ENCODE measurements at regions not wholly inside any gene's neighbourhood (a gene's known extent, or its start where the extent isn't known, plus 50 kb on each side); places are given as distances from the start of the nearest gene placed in this dataset.
"Not testable (repeated sequence)": the region's sequence is repeated elsewhere in the genome, so short reads cannot be mapped to it uniquely, and the experiment has no call there.

GRCh38 chr14:37776791-37777499 lies 181.5 kb downstream of the TTC6 start:
- TF ChIP-seq CTCF (IDR thresholded peaks at IDR 0.05; ENCODE audit: low read depth, low read length), result no peak
- Histone ChIP-seq H3K4me3 (ENCODE audit: low read depth, low read length) (no peak overlapping the region), H3K9me3 (ENCODE audit: control insufficient read depth, insufficient read depth, low read length) (no peaks in the 10 kb centered on the region), H3K27me3 (ENCODE audit: control insufficient read depth, insufficient read depth, low read length) (no peaks in the 10 kb centered on the region), H3K27ac (ENCODE audit: low read depth, low read length) (no peak overlapping the region)
- DNase-seq (ENCODE audit: low read depth, low spot score), result no peak
- ChIA-PET CTCF (no interaction called here), POLR2A (no interaction called here)

- H3K4me3 ChIP-seq (ENCODE audit: low read depth, low read length), result no peak overlapping the region
- TF ChIP-seq CTCF (IDR thresholded peaks at IDR 0.05; ENCODE audit: low read depth, low read length), result no peak
- no peaks in the 10 kb centered on the region for H3K27me3 ChIP-seq (ENCODE audit: control insufficient read depth, insufficient read depth, low read length)
- H3K9me3 ChIP-seq (ENCODE audit: control insufficient read depth, insufficient read depth, low read length), result no peaks in the 10 kb centered on the region
- POLR2A ChIA-PET, result no interaction called here
- CTCF ChIA-PET, result no interaction called here
- no peak overlapping the region for H3K27ac ChIP-seq (ENCODE audit: low read depth, low read length)
- no peak for DNase-seq (ENCODE audit: low read depth, low spot score)
Observed at GRCh38 chr14:37778135-37778943, 182.9 kb downstream of the TTC6 start.

DNA sequence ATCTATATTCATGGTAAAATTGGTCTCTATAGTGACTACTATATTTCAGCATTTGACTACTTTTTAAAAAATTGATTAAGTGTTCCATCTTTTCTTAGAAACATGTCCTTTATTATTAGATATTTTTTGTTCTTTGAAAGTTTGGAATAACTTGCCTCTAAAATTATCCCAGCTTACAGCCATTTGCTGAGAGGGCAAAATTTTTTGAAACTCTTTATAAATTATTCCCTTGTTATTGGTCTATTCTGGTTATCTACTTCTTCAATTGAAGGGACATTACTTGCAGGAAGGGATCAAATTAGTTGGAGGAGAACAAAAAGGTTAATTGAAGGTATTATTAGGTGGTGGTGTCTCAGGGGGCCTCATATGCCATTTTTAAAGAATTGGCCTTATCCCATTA lies 184.1 kb downstream of the TTC6 start:
- ChIA-PET POLR2A (no interaction called here), CTCF (no interaction called here)
- H3K27me3 ChIP-seq (ENCODE audit: control insufficient read depth, insufficient read depth, low read length), result no peaks in the 10 kb centered on the region
- no peak for TF ChIP-seq CTCF (IDR thresholded peaks at IDR 0.05; ENCODE audit: low read depth, low read length)
- no peak overlapping the region for H3K27ac ChIP-seq (ENCODE audit: low read depth, low read length)
- no peak for DNase-seq (ENCODE audit: low read depth, low spot score)
- H3K9me3 ChIP-seq (ENCODE audit: control insufficient read depth, insufficient read depth, low read length), result no peaks in the 10 kb centered on the region
- no peak overlapping the region for H3K4me3 ChIP-seq (ENCODE audit: low read depth, low read length)

- not testable (repeated sequence) for H3K4me3 ChIP-seq (ENCODE audit: low read depth, low read length); H3K27ac ChIP-seq (ENCODE audit: low read depth, low read length)
Observed at GRCh38 chr14:37780731-37781130, 185.3 kb downstream of the TTC6 start.

GRCh38 chr14:37784203-37784826 lies 188.9 kb downstream of the TTC6 start:
- DNase-seq (ENCODE audit: low read depth, low spot score); POLR2A ChIA-PET; H3K9me3 ChIP-seq (ENCODE audit: control insufficient read depth, insufficient read depth, low read length); H3K4me3 ChIP-seq (ENCODE audit: low read depth, low read length); H3K27ac ChIP-seq (ENCODE audit: low read depth, low read length); H3K27me3 ChIP-seq (ENCODE audit: control insufficient read depth, insufficient read depth, low read length); CTCF ChIA-PET: not testable (repeated sequence)

More at GRCh38 chr14:37780731-37781130, 185.3 kb downstream of the TTC6 start:
- H3K9me3 ChIP-seq (ENCODE audit: control insufficient read depth, insufficient read depth, low read length); CTCF ChIA-PET; H3K27me3 ChIP-seq (ENCODE audit: control insufficient read depth, insufficient read depth, low read length); DNase-seq (ENCODE audit: low read depth, low spot score); POLR2A ChIA-PET: not testable (repeated sequence)

- DNase-seq (ENCODE audit: low read depth, low spot score); H3K27me3 ChIP-seq (ENCODE audit: control insufficient read depth, insufficient read depth, low read length); CTCF ChIA-PET; POLR2A ChIA-PET; H3K4me3 ChIP-seq (ENCODE audit: low read depth, low read length); H3K27ac ChIP-seq (ENCODE audit: low read depth, low read length); H3K9me3 ChIP-seq (ENCODE audit: control insufficient read depth, insufficient read depth, low read length): not testable (repeated sequence)
Observed at GRCh38 chr14:37784827-37785223, 189.4 kb downstream of the TTC6 start.

GRCh38 chr14:37785298-37785697 lies 189.9 kb downstream of the TTC6 start:
- CTCF ChIA-PET; H3K4me3 ChIP-seq (ENCODE audit: low read depth, low read length); H3K27me3 ChIP-seq (ENCODE audit: control insufficient read depth, insufficient read depth, low read length); DNase-seq (ENCODE audit: low read depth, low spot score); H3K27ac ChIP-seq (ENCODE audit: low read depth, low read length); POLR2A ChIA-PET; H3K9me3 ChIP-seq (ENCODE audit: control insufficient read depth, insufficient read depth, low read length): not testable (repeated sequence)

GRCh38 chr14:37786114-37786625 lies 190.7 kb downstream of the TTC6 start:
- H3K27ac ChIP-seq (ENCODE audit: low read depth, low read length); CTCF ChIA-PET; H3K27me3 ChIP-seq (ENCODE audit: control insufficient read depth, insufficient read depth, low read length); POLR2A ChIA-PET; DNase-seq (ENCODE audit: low read depth, low spot score); H3K9me3 ChIP-seq (ENCODE audit: control insufficient read depth, insufficient read depth, low read length); H3K4me3 ChIP-seq (ENCODE audit: low read depth, low read length): not testable (repeated sequence)

Measured in AG04450 (cell line).